HG03342 (cell line): ENCODE measurements at regions not wholly inside any gene's neighbourhood (a gene's known extent, or its start where the extent isn't known, plus 50 kb on each side); places are given as distances from the start of the nearest gene placed in this dataset.
A peak's percentile ranks its signal among the peaks of the same experiment; 100 is the strongest.
"Not testable (repeated sequence)": the region's sequence is repeated elsewhere in the genome, so short reads cannot be mapped to it uniquely, and the experiment has no call there.

Source experiments
- ATAC-seq: cut with Tn5 transposase; IDR thresholded peaks from one replicate; pipeline ENCODE4 v1.9.1; 2021; ENCODE audit warnings: mild to moderate bottlenecking, moderate library complexity; ENCODE audit not compliant: unreplicated experiment

GRCh38 chr5:163108351-163108750 lies 329.0 kb upstream of the CCNG1 start:
- ATAC-seq = no peak

GRCh38 chr5:163115011-163115410 lies 322.4 kb upstream of the CCNG1 start:
- no peak for ATAC-seq

GRCh38 chr5:163116618-163117017 lies 320.8 kb upstream of the CCNG1 start:
- ATAC-seq = not testable (repeated sequence)

GRCh38 chr5:163134061-163134460 lies 303.3 kb upstream of the CCNG1 start:
- no peak for ATAC-seq

GRCh38 chr5:163135849-163136248 lies 301.5 kb upstream of the CCNG1 start:
- no peak for ATAC-seq

- ATAC-seq = no peak
Observed at GRCh38 chr5:163161512-163161911, 275.9 kb upstream of the CCNG1 start.

- ATAC-seq = no peak
Observed at GRCh38 chr5:163162645-163163044, 274.8 kb upstream of the CCNG1 start.

- no peak for ATAC-seq
Observed at GRCh38 chr5:163163858-163164257, 273.5 kb upstream of the CCNG1 start.

GRCh38 chr5:163165277-163165676 lies 272.1 kb upstream of the CCNG1 start:
- no peak for ATAC-seq

GRCh38 chr5:163170161-163170560 lies 267.2 kb upstream of the CCNG1 start:
- not testable (repeated sequence) for ATAC-seq

GRCh38 chr5:163172540-163173338 lies 264.7 kb upstream of the CCNG1 start:
- ATAC-seq = no peak

GRCh38 chr5:163177971-163178370 lies 259.4 kb upstream of the CCNG1 start:
- no peak for ATAC-seq

- ATAC-seq = no peak
Observed at GRCh38 chr5:163185315-163185714, 252.1 kb upstream of the CCNG1 start.

GRCh38 chr5:163189023-163189553 lies 248.3 kb upstream of the CCNG1 start:
- no peak for ATAC-seq

- ATAC-seq = peak; percentile 54
Observed at GRCh38 chr5:163190283-163190682, 247.1 kb upstream of the CCNG1 start.

GRCh38 chr5:163190784-163191183 lies 246.6 kb upstream of the CCNG1 start:
- ATAC-seq = no peak

GRCh38 chr5:163193886-163194285 lies 243.5 kb upstream of the CCNG1 start:
- no peak for ATAC-seq

- no peak for ATAC-seq
Observed at GRCh38 chr5:163205645-163206044, 231.8 kb upstream of the CCNG1 start.

- no peak for ATAC-seq
Observed at GRCh38 chr5:163221581-163221980, 215.8 kb upstream of the CCNG1 start.

- no peak for ATAC-seq
Observed at GRCh38 chr5:163222982-163223381, 214.4 kb upstream of the CCNG1 start.

GRCh38 chr5:163244445-163244987 lies 192.9 kb upstream of the CCNG1 start:
- no peak for ATAC-seq

GRCh38 chr5:163245584-163245983 lies 191.8 kb upstream of the CCNG1 start:
- no peak for ATAC-seq
